ENCODE measurements at regions not wholly inside any gene's neighbourhood (a gene's known extent, or its start where the extent isn't known, plus 50 kb on each side); places are given as distances from the start of the nearest gene placed in this dataset.
"Not testable (repeated sequence)": the region's sequence is repeated elsewhere in the genome, so short reads cannot be mapped to it uniquely, and the experiment has no call there.

GRCh38 chr9:113739605-113740507, 136.3 kb upstream of the ZNF618 start:
- TF ChIP-seq CTCF (conservative IDR thresholded peaks at IDR 0.05; ENCODE audit: low read length); EZH2phosphoT487 (IDR thresholded peaks at IDR 0.05; ENCODE audit: borderline replicate concordance, low read depth, low read length): not testable (repeated sequence)
